Activated naive CD4-positive, alpha-beta T cell treated with anti-CD3 and anti-CD28 coated beads, Interleukin-2, amount 50 U/mL, for 16 hours (primary cell): ENCODE measurements at regions not wholly inside any gene's neighbourhood (a gene's known extent, or its start where the extent isn't known, plus 50 kb on each side); places are given as distances from the start of the nearest gene placed in this dataset.
"Not testable (repeated sequence)": the region's sequence is repeated elsewhere in the genome, so short reads cannot be mapped to it uniquely, and the experiment has no call there.

Experiments
- DNase-seq: peaks from one replicate; pipeline ENCODE4 v3.0.0-alpha.2; 2020

- no peak for DNase-seq
Observed at GRCh38 chr2:83956991-83957390, 502.1 kb downstream of the SUCLG1 start.

- no peak for DNase-seq
Observed at GRCh38 chr2:83953697-83954096, 505.4 kb downstream of the SUCLG1 start.

GRCh38 chr2:83951378-83951947 is 507.6 kb downstream of the SUCLG1 start:
- no peak for DNase-seq

- no peak for DNase-seq
Observed at GRCh38 chr2:83949361-83949760, 509.7 kb downstream of the SUCLG1 start.

- DNase-seq, result no peak
Observed at GRCh38 chr2:83944191-83944590, 514.9 kb downstream of the SUCLG1 start.

GRCh38 chr2:83943265-83943664 is 515.8 kb downstream of the SUCLG1 start:
- DNase-seq, result no peak

GRCh38 chr2:83941886-83942285 is 517.2 kb downstream of the SUCLG1 start:
- no peak for DNase-seq

- DNase-seq, result no peak
Observed at GRCh38 chr2:83933749-83934148, 525.3 kb downstream of the SUCLG1 start.

GRCh38 chr2:83923531-83923930 is 535.5 kb downstream of the SUCLG1 start:
- DNase-seq, result no peak

- DNase-seq, result no peak
Observed at GRCh38 chr2:83916559-83916958, 542.5 kb downstream of the SUCLG1 start.

- DNase-seq, result no peak
Observed at GRCh38 chr2:83915381-83915780, 543.7 kb downstream of the SUCLG1 start.

GRCh38 chr2:83908750-83909149 is 550.3 kb downstream of the SUCLG1 start:
- no peak for DNase-seq

- DNase-seq, result no peak
Observed at GRCh38 chr2:83901317-83901716, 557.8 kb downstream of the SUCLG1 start.

GRCh38 chr2:83900862-83901261 is 558.2 kb downstream of the SUCLG1 start:
- no peak for DNase-seq

- no peak for DNase-seq
Observed at GRCh38 chr2:83899271-83899670, 559.8 kb downstream of the SUCLG1 start.

- no peak for DNase-seq
Observed at GRCh38 chr2:83894976-83895375, 564.1 kb downstream of the SUCLG1 start.

- no peak for DNase-seq
Observed at GRCh38 chr2:83887757-83888156, 571.3 kb downstream of the SUCLG1 start.

- no peak for DNase-seq
Observed at GRCh38 chr2:83879127-83879526, 580.0 kb downstream of the SUCLG1 start.

GRCh38 chr2:83877261-83877660 is 581.8 kb downstream of the SUCLG1 start:
- not testable (repeated sequence) for DNase-seq

GRCh38 chr2:83874712-83875430 is 584.2 kb downstream of the SUCLG1 start:
- DNase-seq, result no peak

GRCh38 chr2:83874066-83874465 is 585.0 kb downstream of the SUCLG1 start:
- no peak for DNase-seq

- DNase-seq, result no peak
Observed at GRCh38 chr2:83873110-83873509, 586.0 kb downstream of the SUCLG1 start.

- no peak for DNase-seq
Observed at GRCh38 chr2:83866211-83866610, 592.9 kb downstream of the SUCLG1 start.

- DNase-seq, result no peak
Observed at GRCh38 chr2:83862600-83862999, 596.5 kb downstream of the SUCLG1 start.

- no peak for DNase-seq
Observed at GRCh38 chr2:83860320-83860719, 598.8 kb downstream of the SUCLG1 start.
